HPDE6-E6E7 (cell line): ENCODE measurements at regions not wholly inside any gene's neighbourhood (a gene's known extent, or its start where the extent isn't known, plus 50 kb on each side); places are given as distances from the start of the nearest gene placed in this dataset.

Source experiments
- DNase-seq: peaks from one replicate; pipeline ENCODE4 v3.0.0; 2011; ENCODE audit warnings: missing footprints; ENCODE audit errors: extremely low spot score

GRCh38 chr10:4265964-4266363 lies 481.0 kb upstream of the KLF6 start:
- no peak for DNase-seq

GRCh38 chr10:4264209-4264865 lies 479.3 kb upstream of the KLF6 start:
- DNase-seq: no peak

GRCh38 chr10:4263601-4263921 lies 478.6 kb upstream of the KLF6 start:
- DNase-seq: no peak

DNA sequence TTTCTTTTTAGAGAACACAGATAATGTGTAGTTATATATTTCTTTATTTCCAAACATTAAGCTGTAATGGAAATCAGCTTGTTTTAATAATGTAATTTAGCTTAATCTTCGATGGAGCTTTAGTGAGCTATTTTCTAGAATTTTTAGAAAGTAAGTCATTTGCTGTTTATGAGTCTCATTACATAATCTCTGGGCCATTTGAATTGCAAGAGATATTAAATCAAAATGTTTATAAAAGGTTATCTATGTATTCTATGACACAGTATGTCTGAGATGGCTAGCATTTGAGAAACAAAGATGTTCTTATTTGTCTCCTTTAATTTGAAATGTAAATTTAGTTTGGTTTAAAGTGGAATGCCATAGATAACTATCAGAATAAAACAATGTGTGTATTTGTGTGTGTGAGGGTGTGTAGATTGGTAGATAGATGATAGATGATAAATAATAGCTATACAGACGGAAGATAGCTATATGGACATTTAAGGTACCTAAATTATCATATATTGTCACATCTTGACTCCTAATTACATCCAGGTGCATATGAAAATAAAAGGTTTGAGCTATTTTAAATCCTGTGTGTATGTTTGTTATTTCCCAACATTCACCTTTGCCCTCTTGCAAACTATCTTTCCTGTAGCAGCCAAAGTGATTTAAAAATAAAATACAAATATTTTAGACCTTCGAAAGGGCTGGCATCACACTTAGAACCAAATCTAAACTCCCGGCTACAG lies 478.0 kb upstream of the KLF6 start:
- no peak for DNase-seq

DNA sequence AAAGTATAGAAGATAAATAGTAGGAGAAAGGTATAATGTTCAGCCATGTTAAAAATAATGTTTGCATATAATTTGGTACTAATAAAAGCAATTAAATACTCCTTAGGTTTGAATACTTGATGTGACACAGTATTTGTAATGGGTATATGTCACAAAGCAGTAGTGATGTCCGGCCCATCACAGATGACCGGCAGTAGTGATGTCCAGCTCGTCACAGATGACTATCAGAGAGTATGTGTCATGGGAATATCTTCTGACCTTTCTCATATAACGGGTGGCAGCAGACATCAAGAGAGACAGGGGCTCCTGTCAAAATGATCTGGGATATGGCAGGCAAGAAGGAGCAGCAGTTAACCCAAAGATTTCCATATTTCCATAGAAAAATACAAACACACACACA lies 477.4 kb upstream of the KLF6 start:
- no peak for DNase-seq

- no peak for DNase-seq
Observed at GRCh38 chr10:4260483-4261124, 475.6 kb upstream of the KLF6 start.

DNA sequence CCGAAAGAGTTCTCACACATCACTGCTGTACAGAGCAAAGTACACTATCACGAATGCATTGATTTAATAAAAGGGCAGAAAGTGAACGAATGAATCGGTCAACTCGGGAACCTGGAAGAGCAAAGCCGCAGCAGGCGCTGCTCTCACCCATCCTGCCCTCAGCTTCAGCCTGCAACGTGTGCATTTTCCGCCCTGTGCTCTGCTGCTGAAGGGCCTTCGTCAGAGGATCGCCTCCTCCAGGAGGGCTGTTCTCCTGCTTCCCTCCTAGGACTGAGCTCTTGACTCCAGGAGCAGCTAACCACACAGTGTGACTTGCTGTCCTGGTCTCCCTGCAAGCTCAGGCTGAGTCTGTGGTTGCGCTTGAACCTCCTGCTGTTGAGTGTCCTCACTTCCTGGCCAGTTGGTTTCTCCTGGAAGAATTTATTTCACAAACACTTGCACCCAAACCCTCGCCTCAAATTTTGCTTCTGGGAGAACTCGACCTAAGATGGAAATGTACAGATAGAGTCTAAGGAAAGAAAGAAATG lies 473.0 kb upstream of the KLF6 start:
- DNase-seq: no peak

- DNase-seq: no peak
Observed at GRCh38 chr10:4256971-4257370, 472.0 kb upstream of the KLF6 start.

DNA sequence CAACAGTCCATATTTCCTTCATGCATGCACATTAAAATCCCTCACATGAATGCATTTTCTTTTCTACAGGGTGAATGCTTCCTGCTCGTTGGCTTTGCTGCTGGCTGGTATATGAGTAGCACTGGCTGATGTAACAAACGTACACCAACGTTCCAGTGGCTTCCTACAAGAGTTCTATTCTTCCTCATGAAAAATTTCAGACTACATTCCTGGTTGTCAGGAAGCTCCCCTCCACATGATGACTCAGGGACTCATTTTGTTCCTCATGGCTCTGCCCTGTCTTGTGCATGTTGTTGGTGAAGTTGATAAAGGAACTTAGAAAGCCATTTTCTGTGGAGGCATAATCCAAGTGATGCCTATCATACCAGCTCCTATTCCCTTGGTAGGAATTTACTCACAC lies 470.7 kb upstream of the KLF6 start:
- DNase-seq: no peak

GRCh38 chr10:4254101-4254994 lies 469.3 kb upstream of the KLF6 start:
- DNase-seq: no peak

- no peak for DNase-seq
Observed at GRCh38 chr10:4252701-4253100, 467.7 kb upstream of the KLF6 start.

- no peak for DNase-seq
Observed at GRCh38 chr10:4250587-4250887, 465.5 kb upstream of the KLF6 start.

- DNase-seq: peak; percentile 26
Observed at GRCh38 chr10:4249841-4250586, 465.0 kb upstream of the KLF6 start.

DNA sequence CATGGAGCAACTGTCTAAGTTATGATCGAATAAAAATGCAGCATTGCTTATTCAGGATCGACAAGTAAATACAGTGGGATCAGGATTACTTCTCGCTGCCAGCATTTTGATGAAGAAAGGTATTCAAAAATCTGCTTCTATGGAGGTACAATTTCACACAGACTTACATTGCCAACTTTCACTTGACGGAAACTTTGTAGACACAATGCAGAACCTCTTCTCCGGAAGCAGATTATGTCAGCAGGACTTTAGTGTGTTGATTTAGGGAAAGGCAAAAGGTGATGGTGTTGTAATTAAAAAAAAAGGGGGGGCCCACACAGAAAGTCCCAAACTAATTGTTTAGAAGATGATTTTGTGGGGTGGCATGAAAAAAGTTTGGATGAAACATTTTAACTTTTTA lies 462.4 kb upstream of the KLF6 start:
- no peak for DNase-seq

DNA sequence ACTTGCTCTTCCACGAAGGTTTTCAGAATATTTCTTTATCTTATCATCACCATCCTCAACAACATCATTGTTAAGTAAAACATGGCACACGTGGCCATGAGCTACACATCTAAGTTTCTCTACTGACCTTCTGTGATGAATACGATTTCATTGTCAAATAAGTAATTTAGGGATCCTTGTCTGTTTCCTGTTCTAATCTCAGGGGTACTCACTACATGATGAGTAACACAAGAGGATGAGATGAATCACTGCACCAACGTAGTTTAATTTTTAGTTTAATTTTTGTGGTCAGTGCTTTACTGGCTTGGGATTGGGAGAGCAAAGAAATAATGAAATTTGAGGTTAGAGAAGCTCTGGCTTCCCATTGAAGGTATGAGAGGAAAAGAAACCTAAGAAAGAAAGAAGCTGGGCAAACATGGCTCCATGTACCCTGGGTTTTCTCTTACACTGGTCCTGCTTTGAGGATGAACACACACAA lies 461.9 kb upstream of the KLF6 start:
- DNase-seq: no peak

- DNase-seq: peak; percentile 8
Observed at GRCh38 chr10:4243651-4244050, 458.6 kb upstream of the KLF6 start.

DNA sequence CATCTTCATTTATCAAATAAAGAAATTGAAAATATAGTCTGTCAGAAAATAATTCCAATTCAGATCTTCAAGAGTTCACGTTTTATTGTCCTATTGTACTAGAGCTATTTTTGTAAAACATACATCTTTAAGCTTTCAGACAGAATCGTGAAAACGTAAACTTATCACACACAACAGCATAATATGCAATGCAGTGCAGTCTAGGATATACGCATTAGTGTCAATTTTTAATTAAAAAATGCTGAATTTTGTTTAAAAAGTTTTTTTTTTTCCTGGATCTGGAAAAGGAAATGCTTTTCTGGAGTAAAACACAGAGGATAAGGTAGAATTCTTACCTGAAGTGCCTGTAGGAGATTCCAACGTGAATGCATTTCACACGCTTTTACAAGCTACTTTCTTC lies 458.2 kb upstream of the KLF6 start:
- DNase-seq: no peak

- no peak for DNase-seq
Observed at GRCh38 chr10:4242561-4243035, 457.6 kb upstream of the KLF6 start.

GRCh38 chr10:4241724-4242345 lies 456.8 kb upstream of the KLF6 start:
- DNase-seq: no peak

DNA sequence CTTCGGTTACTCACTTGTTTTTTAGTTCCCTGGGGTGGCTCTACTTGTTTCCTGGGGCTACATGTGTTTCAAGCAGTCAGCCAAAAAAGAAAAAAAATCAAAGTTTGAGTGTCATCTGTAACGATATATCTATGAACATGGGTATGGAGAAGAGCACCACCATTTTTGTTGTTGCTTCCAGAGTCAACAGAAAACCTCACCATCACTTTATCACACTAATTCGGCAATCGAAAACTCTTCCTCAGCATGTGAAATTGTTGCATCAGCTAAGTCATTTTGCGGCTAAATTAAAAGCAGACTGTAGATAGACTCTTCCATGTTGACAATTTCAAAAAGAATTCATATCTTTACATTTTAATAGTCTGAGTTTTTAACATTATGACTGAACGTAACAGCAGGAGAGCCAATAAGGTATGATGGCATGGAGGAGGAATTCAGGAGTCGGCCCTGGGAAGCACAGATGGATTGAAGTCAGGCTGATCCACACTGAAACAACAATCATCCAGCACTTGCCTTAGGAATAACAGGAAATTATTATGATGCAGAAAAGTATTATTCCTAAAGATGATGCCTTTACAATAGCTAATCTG lies 455.7 kb upstream of the KLF6 start:
- no peak for DNase-seq
